Astrocyte (in vitro differentiated cells and primary cell): ENCODE measurements at regions not wholly inside any gene's neighbourhood (a gene's known extent, or its start where the extent isn't known, plus 50 kb on each side); places are given as distances from the start of the nearest gene placed in this dataset.
"Not testable (repeated sequence)": the region's sequence is repeated elsewhere in the genome, so short reads cannot be mapped to it uniquely, and the experiment has no call there.

Experiments
- EZH2 ChIP-seq: IDR thresholded peaks from 2 replicates; pipeline ENCODE4 v1.6.1; 2012; ENCODE audit warnings: mild to moderate bottlenecking, low read length, inconsistent platforms; ENCODE audit not compliant: insufficient read depth
- TF ChIP-seq, protein P1 (sequence below): IDR thresholded peaks from 2 replicates; pipeline ENCODE4 v1.5.1; 2011; ENCODE audit warnings: low read depth, mild to moderate bottlenecking, inconsistent platforms, low read length, moderate library complexity; ENCODE audit not compliant: insufficient read depth

GRCh38 chr3:75425379-75425778, 238.7 kb upstream of the FRG2C start:
- TF ChIP-seq, protein P1, sequence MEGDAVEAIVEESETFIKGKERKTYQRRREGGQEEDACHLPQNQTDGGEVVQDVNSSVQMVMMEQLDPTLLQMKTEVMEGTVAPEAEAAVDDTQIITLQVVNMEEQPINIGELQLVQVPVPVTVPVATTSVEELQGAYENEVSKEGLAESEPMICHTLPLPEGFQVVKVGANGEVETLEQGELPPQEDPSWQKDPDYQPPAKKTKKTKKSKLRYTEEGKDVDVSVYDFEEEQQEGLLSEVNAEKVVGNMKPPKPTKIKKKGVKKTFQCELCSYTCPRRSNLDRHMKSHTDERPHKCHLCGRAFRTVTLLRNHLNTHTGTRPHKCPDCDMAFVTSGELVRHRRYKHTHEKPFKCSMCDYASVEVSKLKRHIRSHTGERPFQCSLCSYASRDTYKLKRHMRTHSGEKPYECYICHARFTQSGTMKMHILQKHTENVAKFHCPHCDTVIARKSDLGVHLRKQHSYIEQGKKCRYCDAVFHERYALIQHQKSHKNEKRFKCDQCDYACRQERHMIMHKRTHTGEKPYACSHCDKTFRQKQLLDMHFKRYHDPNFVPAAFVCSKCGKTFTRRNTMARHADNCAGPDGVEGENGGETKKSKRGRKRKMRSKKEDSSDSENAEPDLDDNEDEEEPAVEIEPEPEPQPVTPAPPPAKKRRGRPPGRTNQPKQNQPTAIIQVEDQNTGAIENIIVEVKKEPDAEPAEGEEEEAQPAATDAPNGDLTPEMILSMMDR: not testable (repeated sequence)
- not testable (repeated sequence) for TF ChIP-seq EZH2
